ENCODE measurements at regions not wholly inside any gene's neighbourhood (a gene's known extent, or its start where the extent isn't known, plus 50 kb on each side); places are given as distances from the start of the nearest gene placed in this dataset. TPM values are rescaled to one million over a fixed set of nuclear protein-coding genes. Genes with fewer than 3 reads are reported as not detected.

GRCh38 chrX:21295246-21295820, 78.9 kb upstream of the CNKSR2 start:
- Histone ChIP-seq H3F3A (ENCODE audit: low read depth) (no peaks in the 10 kb centered on the region), H3K4me2 (no peak overlapping the region), H3K9ac (no peak overlapping the region), H3K4me1 (no peaks in the 10 kb centered on the region), H3K9me3 (ENCODE audit: low read depth) (peaks cover 4% of the 10 kb centered on the region), H3K4me3 (no peak overlapping the region), H2AFZ (replicated peaks) (no peak overlapping the region), H3K27ac (no peak overlapping the region), H4K20me1 (ENCODE audit: low read depth) (no peaks in the 10 kb centered on the region), H3K36me3 (no peaks in the 10 kb centered on the region), H3K27me3 (no peaks in the 10 kb centered on the region), H3K79me2 (ENCODE audit: low read depth) (no peaks in the 10 kb centered on the region)
- Mint-ChIP-seq H3K36me3 (no peaks in the 10 kb centered on the region), H3K9me3 (no peaks in the 10 kb centered on the region), H3K4me1 (no peaks in the 10 kb centered on the region), H3K27ac (peak overlapping the region; percentile 13), H3K27me3 (ENCODE audit: insufficient read depth, low read depth) (no peaks in the 10 kb centered on the region), H3K4me3 (no peak overlapping the region)
- TF ChIP-seq EZH2phosphoT487 (IDR thresholded peaks at IDR 0.05) (no peak), CTCF (IDR thresholded peaks at IDR 0.05) (peak; percentile 11), EZH2 (IDR thresholded peaks at IDR 0.05) (no peak)
- DNase-seq (ENCODE audit: low spot score) = no peak

GRCh38 chrX:21305799-21306336, 68.3 kb upstream of the CNKSR2 start:
- Histone ChIP-seq H3K27ac (no peak overlapping the region), H3K9me3 (ENCODE audit: low read depth) (no peaks in the 10 kb centered on the region), H3K9ac (no peak overlapping the region), H3K79me2 (ENCODE audit: low read depth) (no peaks in the 10 kb centered on the region), H2AFZ (replicated peaks) (no peak overlapping the region), H3K27me3 (no peaks in the 10 kb centered on the region), H3K4me1 (no peaks in the 10 kb centered on the region), H4K20me1 (ENCODE audit: low read depth) (no peaks in the 10 kb centered on the region), H3K4me2 (no peak overlapping the region), H3F3A (ENCODE audit: low read depth) (no peaks in the 10 kb centered on the region), H3K36me3 (no peaks in the 10 kb centered on the region), H3K4me3 (no peak overlapping the region)
- Mint-ChIP-seq H3K27me3 (ENCODE audit: insufficient read depth, low read depth) (no peaks in the 10 kb centered on the region), H3K36me3 (no peaks in the 10 kb centered on the region), H3K4me1 (no peaks in the 10 kb centered on the region), H3K9me3 (no peaks in the 10 kb centered on the region), H3K4me3 (no peak overlapping the region), H3K27ac (no peak overlapping the region)
- TF ChIP-seq EZH2phosphoT487 (IDR thresholded peaks at IDR 0.05) (no peak), EZH2 (IDR thresholded peaks at IDR 0.05) (no peak), CTCF (IDR thresholded peaks at IDR 0.05) (no peak)
- DNase-seq (ENCODE audit: low spot score) = no peak

- TF ChIP-seq CTCF (IDR thresholded peaks at IDR 0.05) = no peak
- TF ChIP-seq EZH2phosphoT487 (IDR thresholded peaks at IDR 0.05) = no peak
- TF ChIP-seq EZH2 (IDR thresholded peaks at IDR 0.05) = no peak
- no peaks in the 10 kb centered on the region for H3K4me1 ChIP-seq
- H3K27ac ChIP-seq = no peak overlapping the region
- Mint-ChIP-seq H3K36me3 (no peaks in the 10 kb centered on the region), H3K9me3 (peaks cover 12% of the 10 kb centered on the region), H3K27ac (no peak overlapping the region), H3K27me3 (ENCODE audit: insufficient read depth, low read depth) (peaks cover 3% of the 10 kb centered on the region), H3K4me1 (no peaks in the 10 kb centered on the region), H3K4me3 (no peak overlapping the region)
- H2AFZ ChIP-seq (replicated peaks) = no peak overlapping the region
- no peaks in the 10 kb centered on the region for H3K79me2 ChIP-seq (ENCODE audit: low read depth)
- no peak for DNase-seq (ENCODE audit: low spot score)
- no peak overlapping the region for H3K9ac ChIP-seq
- no peaks in the 10 kb centered on the region for H3K36me3 ChIP-seq
- H3K9me3 ChIP-seq (ENCODE audit: low read depth) = peaks cover 9% of the 10 kb centered on the region
- H4K20me1 ChIP-seq (ENCODE audit: low read depth) = no peaks in the 10 kb centered on the region
- H3F3A ChIP-seq (ENCODE audit: low read depth) = no peaks in the 10 kb centered on the region
- no peaks in the 10 kb centered on the region for H3K27me3 ChIP-seq
- no peak overlapping the region for H3K4me2 ChIP-seq
- no peak overlapping the region for H3K4me3 ChIP-seq
Observed at GRCh38 chrX:21319323-21319722, 54.9 kb upstream of the CNKSR2 start.

Small RNA genes lying in the stretch of these regions (small RNA-seq; reads per million reads assigned to genes)
- not detected for gene RNU6-133P
